ENCODE measurements at regions not wholly inside any gene's neighbourhood (a gene's known extent, or its start where the extent isn't known, plus 50 kb on each side); places are given as distances from the start of the nearest gene placed in this dataset.

DNA sequence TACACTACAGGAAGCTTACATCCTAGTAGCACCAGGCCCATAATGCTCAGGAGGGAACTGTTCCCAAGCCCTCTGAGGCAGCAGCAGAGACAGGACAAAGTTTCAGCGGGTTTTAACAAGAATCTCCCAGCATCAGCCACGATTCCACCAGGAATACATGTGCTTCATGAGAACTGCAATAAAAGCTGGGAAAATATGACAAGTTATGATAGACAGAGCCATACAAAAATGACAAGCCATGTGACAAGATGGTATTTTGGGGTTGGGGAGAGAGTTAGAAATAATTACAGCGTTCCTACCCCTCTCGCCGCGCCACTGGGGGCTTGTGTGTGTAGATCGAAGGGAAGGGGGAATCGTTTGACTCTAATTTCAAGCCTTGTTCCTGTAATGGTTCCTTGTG lies 112.7 kb upstream of the CTBP2 start:
- TF ChIP-seq, protein P1, sequence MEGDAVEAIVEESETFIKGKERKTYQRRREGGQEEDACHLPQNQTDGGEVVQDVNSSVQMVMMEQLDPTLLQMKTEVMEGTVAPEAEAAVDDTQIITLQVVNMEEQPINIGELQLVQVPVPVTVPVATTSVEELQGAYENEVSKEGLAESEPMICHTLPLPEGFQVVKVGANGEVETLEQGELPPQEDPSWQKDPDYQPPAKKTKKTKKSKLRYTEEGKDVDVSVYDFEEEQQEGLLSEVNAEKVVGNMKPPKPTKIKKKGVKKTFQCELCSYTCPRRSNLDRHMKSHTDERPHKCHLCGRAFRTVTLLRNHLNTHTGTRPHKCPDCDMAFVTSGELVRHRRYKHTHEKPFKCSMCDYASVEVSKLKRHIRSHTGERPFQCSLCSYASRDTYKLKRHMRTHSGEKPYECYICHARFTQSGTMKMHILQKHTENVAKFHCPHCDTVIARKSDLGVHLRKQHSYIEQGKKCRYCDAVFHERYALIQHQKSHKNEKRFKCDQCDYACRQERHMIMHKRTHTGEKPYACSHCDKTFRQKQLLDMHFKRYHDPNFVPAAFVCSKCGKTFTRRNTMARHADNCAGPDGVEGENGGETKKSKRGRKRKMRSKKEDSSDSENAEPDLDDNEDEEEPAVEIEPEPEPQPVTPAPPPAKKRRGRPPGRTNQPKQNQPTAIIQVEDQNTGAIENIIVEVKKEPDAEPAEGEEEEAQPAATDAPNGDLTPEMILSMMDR (conservative IDR thresholded peaks at IDR 0.05): no peak

GRCh38 chr10:125269716-125270115 lies 109.4 kb upstream of the CTBP2 start:
- TF ChIP-seq, protein P1 (conservative IDR thresholded peaks at IDR 0.05): no peak
- no peak for TF ChIP-seq ZFX (IDR thresholded peaks at IDR 0.05)
- no peak overlapping the region for H3K27ac ChIP-seq

More for the DNA sequence above, 112.7 kb upstream of the CTBP2 start:
- no peak overlapping the region for H3K27ac ChIP-seq

DNA sequence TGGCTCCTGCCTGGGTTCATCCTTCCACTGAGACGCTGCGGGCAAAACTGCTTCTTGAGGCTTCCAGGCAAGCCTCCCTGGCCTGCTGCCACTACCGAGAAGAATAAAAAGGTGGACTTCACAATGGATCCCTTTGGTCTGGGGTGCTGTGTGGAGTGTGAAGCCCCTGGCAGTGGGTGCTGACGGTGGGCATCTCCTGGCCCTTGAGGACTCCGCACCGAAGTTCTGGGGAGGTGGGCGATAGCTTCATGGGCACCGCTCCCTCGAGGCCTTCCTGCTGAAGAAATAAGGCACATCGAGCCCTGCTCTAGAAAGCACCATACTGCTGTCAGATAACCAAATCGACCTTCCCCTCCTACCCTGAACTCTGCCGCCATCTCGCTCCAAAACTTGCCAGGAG lies 106.6 kb upstream of the CTBP2 start:
- H3K27ac ChIP-seq: no peak overlapping the region
- no peak for TF ChIP-seq ZFX (IDR thresholded peaks at IDR 0.05)
- TF ChIP-seq, protein P1 (conservative IDR thresholded peaks at IDR 0.05): no peak

- H3K27ac ChIP-seq: no peak overlapping the region
- TF ChIP-seq, protein P1 (conservative IDR thresholded peaks at IDR 0.05): no peak
- no peak for TF ChIP-seq ZFX (IDR thresholded peaks at IDR 0.05)
Observed at GRCh38 chr10:125266541-125266940, 106.2 kb upstream of the CTBP2 start.

DNA sequence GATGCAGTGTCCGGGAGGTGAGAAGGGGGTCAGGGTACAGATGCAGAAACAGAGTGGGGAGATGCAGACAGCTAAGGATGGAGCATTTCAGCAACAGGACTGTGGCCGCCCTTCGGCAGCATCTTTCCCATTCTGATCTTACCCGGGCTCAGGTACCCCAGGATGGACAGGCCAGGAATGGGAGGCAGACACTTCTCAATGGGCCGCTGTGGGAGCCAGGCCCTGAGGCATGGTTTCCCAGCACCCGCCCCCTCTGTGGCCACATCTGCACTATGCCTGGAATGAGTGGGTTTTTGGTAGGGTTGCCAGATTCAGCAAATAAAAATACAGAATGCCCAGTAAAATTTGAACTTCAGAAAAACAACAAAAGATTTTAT lies 105.2 kb upstream of the CTBP2 start:
- H3K27ac ChIP-seq: no peak overlapping the region
- TF ChIP-seq, protein P1 (conservative IDR thresholded peaks at IDR 0.05): no peak
- TF ChIP-seq ZFX (IDR thresholded peaks at IDR 0.05): no peak

GRCh38 chr10:125264757-125265578 lies 104.6 kb upstream of the CTBP2 start:
- TF ChIP-seq ZFX (IDR thresholded peaks at IDR 0.05): no peak
- TF ChIP-seq, protein P1 (conservative IDR thresholded peaks at IDR 0.05): no peak
- no peak overlapping the region for H3K27ac ChIP-seq

- TF ChIP-seq ZFX (IDR thresholded peaks at IDR 0.05): no peak
- TF ChIP-seq, protein P1 (conservative IDR thresholded peaks at IDR 0.05): no peak
- no peak overlapping the region for H3K27ac ChIP-seq
Observed at GRCh38 chr10:125264091-125264490, 103.7 kb upstream of the CTBP2 start.
